Activated CD4-positive, alpha-beta T cell treated with anti-CD3 and anti-CD28 coated beads, Interleukin-2, Interleukin-4, amounts not matched to agents 100 ng/mL and 50 ng/mL, durations not matched to agents 16 hours and 8 hours (primary cell): ENCODE measurements at regions not wholly inside any gene's neighbourhood (a gene's known extent, or its start where the extent isn't known, plus 50 kb on each side); places are given as distances from the start of the nearest gene placed in this dataset.

Experiments
- DNase-seq: peaks from one replicate; pipeline ENCODE4 v3.0.0-alpha.2; 2020; ENCODE audit warnings: low spot score

DNA sequence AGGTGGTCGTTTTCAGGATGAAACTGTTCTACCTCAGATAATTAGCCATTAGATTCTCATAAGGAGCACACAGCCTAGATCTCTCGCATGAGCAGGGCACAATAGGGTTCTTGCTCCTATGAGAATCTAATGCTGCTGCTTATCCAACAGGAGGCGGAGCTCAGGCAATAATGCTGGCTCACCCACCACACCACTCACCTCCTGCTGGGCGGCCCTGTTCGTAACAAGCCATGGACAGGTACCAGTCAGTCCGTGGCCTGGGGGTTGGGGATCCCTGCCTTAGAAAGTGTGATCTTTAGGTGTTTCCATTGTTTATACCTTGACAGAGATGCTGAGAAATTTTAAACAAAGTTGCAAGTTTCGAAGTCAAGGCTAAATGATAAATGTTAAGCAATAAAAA lies 344.6 kb upstream of the HTR2A start:
- DNase-seq = no peak

DNA sequence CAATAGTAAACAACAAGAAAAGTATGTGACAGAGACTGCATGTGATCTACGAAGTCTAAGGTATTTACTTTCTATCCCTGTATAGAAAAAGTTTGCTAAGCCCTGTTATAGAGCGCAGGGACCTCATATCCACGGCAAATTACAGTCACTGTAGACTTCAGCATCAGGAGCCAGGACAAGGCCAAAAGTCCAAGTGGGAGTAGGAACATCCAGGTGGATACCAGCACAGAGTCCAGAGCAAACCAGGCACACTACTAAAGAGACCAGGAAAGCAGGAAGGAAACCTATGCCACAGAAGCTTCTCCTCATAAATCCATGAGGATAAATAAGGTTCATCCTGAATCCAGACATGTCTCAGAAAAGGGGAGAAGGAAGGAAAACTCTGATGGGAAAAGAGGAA lies 342.2 kb upstream of the HTR2A start:
- no peak for DNase-seq

DNA sequence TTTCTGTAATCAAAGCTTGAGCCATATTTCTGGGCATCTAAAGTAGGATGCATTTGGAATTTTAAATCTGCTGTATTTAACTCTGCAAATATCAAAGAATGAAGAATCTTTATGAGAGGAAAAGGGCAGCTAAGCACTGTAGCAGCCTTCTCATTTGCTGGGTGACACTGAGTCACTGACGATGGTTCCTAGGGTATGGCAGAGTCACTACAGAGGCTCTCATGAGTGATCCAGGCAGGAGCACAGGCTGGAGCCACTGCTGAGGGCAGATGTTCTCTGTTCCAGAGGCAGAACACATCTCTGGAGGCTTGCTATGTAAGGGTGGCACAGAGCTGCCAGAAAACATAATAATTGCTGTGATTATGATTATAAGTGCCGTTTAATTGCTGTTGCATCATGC lies 340.7 kb upstream of the HTR2A start:
- DNase-seq = no peak

DNA sequence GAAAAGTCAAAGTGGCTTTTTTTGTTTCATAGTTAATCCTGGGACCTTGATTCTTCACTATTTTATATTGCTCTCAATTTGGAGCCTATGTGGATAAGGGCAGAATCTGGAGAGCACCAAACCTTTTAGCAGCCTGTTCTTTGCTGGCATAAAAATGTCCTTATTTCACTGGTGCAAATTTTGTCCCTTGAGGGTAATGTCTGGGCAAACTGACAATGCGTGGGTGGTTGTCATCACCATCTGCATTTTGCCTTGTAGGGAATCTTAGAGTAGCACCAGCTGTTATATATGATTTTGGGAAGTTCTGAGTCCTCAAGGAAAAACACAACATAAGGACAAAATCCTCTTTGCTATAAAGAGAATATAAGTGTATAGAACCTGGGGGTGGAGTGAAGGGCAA lies 336.9 kb upstream of the HTR2A start:
- no peak for DNase-seq

DNA sequence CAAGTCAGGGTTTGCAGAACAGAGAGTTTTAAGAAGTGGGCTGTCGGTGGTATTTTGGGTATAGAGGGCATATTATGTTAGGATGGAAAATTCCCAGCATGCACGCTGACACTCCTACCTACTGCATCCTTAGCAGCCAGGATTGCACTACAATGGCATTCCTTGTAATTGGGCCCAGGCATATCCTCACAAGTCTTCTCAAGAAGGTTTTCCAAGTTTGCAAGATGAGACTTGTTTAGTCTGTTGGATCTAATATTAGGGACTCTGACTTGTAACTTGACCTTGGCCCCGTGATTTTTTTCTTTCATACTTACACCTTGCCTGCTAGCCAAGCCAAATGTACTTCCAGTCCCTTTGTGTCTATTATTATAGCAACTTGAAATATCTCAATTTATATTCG lies 335.7 kb upstream of the HTR2A start:
- DNase-seq = no peak

DNA sequence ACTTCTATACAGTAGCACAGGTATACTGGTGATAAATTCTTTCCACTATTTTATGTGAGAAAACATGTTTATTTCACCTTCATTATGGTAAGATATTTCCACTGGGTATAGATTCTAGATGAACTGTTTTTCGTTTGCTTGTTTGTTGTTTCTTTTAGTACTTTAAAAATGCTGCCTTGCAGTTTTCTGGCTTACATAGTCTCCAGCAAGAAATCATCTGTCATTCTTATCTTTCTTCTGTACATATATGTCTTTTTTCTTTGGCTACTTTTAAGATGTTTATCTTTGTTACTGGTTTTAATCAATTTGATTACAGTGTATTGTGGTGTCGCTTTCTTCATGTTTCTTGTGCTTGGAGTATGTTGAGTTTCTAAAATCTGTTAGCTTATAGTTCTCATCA lies 333.3 kb upstream of the HTR2A start:
- DNase-seq = no peak

DNA sequence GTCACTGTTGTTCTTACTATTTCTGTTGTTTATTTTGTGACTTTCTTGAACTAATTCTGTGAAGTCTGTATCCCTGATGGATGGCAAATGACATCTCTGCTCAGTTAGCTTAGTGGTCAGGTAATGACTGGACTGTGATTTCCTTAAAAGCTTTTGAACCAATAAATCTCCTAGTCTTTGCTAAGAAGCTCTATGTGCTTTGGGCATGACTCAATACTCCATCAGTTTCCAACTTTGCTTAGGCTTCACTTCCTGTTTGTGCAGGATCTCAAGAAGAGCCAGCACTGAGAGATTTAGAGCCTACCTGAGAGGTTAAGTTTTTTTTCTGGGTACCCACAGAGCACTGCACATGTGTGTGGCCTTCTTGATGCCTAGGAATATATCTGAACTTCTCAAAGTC lies 329.7 kb upstream of the HTR2A start:
- no peak for DNase-seq

DNA sequence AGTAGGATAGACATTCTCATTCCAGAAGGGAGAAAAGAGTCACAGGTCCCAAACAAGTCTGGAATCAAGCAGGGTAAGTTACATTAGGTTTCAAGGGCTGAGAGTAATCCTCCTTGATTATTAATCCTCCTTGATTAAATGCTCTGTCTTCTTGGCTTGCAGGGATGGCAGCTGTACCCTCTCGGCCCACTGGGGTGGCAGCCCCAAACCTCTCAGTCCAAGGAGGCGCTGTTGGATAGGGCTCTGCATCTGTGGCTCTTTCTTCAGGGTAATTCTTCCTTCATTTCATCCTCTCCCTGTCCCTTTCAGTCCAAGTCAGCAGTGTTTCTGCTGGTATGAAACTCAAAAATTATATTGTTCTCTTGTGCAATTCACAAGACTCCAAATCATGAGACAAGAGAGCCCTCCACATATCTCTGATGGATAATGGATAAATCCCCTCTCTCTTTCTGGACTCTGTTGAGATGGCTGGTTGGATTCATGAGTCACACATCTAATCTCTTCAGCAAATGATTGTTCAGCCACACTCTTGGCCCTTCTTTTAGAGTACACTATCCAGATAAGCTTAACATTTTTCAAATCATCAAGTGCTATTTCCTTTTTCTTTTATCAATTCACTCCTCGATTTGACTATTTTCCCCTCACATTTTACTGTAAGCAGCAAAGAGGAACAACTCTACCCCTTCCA lies 323.7 kb upstream of the HTR2A start:
- no peak for DNase-seq

DNA sequence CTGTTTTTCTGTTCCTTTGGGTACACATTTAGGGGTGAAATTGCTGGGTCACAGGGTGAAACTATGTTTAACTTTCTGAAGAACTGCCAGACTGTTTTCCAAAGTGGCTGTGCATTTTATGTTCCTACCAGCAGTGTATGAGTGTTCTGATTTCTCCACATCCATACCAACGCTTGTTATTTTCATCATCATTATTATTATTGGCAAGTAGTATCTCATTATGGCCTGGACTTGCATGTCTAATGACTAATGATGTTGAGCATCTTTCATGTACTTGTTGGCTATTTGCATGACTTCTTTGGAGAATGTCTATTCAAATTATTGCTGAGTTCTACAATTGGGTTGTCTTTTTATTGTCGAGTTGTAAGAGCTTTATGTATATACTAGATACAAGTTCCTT lies 321.8 kb upstream of the HTR2A start:
- DNase-seq = no peak

DNA sequence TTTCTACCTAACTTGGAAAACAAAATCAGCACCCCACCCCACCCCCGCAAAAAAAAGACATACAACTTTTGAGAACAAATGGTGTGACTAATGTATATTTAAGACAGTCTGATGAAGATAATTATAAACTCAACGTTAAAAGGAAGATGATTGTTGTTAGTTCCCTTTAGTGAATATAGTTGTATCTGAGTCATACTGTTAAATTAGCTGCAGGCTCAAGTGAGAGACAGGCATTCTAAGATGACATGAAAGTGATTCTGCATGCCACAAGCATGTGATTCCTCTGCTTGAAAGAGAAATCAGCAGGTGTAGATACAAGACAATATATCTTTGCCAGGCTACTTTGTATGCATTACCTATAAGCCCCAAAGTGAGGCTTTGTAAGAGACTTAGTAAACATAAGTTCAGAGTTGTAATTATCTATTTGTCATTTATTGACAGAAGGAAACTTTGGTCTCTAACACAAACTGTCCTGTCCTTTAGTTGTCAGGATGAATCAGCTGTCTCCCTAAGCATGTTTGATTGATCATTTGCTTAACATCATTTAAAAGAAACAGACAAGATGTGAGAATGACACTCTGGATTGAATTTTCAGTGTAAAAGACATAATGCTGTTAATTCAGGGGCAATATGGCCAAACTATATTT lies 319.4 kb upstream of the HTR2A start:
- DNase-seq = no peak

DNA sequence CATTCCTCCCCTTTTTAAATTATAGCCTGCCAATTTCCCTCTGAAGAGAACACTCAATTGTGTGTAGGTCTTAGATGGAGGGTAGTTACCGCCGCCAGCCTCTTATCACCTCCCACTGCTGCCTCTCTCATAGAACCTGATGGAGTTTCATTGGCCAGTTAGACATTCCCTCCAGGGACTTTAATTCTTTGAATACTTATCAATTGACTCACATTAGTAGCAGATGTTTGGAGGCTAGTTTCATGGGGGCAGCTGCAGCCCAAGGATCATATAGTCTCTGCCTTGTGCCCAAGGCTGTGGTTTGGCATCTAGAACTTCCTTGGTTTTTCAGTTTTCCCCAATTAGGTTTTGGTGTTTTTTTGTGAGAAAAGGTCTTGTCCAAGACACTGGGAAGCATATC lies 318.9 kb upstream of the HTR2A start:
- no peak for DNase-seq

DNA sequence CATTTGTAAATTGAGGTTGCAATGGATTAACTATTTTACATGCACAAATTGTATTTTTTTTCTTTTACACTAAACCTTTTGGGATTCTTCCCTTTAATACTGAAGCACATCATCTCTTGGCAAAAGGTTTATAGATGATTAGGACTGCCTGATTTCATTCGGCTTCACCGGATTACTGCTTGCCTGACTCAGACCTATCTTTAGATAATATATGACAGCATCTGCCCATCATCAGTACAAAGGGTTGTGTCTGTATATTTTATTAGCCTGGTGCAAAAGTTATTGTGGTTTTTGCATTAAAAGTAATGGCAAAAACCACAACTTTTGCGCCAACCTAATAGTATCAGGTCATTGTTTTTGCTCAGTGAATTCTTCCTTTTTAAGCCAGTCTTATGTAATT lies 316.2 kb upstream of the HTR2A start:
- no peak for DNase-seq

DNA sequence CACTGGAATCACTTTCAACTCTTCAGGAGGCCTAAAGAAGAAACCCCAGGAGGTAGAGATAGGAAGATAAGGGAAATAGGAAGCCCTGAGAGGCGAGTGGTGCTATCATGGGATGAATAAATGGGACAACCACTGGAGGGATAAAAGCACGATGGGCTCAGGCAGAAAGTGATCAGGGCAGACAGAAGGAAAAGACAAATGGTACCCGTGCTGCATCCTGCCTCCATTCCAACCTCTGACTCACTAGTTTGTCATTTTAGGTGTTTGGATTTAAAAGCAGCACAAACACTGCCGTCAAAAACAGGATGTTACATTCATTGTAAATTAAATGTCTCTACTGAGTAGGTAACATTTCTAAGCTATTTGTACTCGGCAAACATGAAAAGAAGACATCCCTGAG lies 314.3 kb upstream of the HTR2A start:
- no peak for DNase-seq

DNA sequence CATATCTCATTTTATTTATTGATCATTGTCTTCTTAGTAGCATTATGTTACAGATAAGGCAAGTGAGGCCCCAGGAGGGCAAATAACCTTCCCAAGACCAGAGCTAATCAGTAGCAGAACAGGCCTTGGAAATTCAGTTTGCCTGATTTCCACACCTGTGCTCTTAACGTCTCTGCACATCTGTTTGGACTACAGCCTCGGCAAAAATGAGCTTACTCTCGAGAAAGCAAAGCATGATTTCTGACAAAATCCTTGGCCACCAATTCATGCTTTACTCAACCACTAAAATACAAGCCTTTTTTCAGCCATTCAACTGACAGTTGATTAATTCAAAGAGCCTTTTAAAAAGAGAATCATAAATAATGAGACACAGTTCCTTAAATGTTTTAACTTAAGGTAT lies 309.3 kb upstream of the HTR2A start:
- no peak for DNase-seq

DNA sequence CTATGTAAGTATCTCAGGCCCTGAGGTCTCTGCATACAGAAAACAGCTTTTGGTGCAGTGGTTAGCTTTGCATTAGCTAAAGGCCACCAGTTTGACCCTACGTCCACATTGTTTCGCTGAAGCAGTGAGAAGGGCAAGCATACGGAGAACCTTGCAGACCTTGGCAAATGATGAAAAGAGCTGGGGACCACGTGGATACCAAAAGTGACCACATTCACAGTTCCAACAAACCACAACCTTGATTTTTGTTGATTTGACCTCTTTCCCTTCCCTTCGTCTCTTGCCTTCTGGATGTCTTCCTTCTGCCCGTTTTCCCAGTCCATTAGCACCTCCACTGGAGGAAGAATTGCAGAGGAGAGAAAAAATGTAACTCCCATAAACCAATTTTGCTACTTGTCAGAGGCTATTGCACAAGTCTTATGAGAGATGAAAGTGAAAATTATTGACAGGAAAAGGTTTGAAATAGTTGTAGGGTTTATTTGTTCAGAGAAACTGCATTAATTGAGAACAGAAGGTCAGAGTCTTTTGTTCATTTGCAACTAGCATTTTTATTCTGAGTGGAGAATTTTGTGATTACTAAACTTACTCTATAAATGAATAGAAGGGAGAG lies 293.9 kb upstream of the HTR2A start:
- DNase-seq = no peak

DNA sequence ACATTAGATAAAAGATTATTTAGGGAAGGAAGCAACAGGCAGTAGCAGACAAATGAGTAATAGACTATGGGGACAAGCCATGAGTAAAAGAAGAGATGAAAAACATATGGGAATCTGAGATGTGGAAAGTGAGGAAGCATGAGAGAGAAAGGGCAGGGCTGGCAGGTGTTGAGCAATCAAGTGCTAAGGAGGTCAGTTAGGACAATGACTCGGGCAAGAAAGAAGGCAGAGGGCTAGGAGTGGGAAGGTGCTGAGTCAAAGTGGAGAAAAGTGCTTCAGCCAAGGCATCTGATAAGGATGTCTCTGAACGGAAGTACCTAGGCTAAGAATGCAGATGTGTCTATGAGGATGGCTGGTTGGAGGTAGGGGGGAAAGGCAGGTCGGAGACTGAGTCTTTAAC lies 291.9 kb upstream of the HTR2A start:
- no peak for DNase-seq

DNA sequence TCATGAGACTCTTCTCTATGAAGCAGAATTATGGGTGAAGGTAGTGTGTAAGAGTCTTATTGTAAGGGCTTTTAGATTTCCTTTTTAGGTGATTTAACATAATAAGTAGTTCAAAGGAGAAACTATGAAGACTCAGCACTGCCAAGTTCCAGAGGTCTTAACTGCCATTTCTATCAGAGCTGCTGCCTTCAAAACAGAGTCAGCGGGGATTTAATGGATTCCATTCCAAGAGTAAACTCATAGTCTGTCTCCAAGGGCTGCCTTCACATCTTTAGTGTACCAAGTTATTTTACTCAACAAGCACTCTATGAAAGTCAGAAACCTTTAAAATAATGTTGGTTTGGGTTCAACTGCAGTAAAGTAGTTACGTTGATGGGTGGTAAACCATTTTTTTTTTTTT lies 289.6 kb upstream of the HTR2A start:
- DNase-seq = no peak

DNA sequence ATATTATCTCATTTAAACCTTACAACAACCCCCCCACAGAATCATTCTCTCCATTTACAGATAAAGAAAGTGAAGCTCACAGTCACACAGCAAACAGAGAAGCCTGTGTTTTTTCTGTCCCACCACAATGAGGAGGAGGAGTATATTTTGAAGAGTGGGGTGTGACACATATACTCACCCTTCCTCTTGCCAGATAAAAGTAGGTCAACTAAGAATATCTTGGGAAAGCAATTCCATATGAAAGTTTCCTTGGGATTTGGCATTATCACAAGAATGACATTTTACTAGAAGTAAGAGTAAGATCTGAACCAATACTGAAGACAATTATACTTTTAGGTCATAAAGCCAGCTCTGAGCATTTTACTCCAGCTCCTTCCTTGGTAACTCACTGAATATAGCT lies 287.5 kb upstream of the HTR2A start:
- DNase-seq = no peak

DNA sequence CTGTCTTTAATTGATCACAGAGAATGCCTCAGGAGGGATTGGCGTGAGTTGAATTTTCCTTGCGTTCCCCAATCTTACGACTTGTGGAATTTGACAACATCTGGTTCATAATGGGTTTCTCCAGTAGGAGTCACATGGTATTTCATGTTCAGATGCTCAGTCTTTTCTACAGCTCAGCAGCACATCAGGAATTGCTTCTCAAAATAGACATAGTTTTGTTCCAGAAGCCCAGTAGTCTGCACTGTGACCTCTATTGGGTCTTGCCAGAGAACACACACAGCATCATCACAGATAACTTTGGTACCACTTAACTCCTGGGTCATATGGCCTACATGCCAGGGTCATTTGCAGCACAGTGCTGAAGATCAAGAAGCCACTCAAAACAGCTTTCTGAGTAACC lies 282.5 kb upstream of the HTR2A start:
- DNase-seq = no peak

DNA sequence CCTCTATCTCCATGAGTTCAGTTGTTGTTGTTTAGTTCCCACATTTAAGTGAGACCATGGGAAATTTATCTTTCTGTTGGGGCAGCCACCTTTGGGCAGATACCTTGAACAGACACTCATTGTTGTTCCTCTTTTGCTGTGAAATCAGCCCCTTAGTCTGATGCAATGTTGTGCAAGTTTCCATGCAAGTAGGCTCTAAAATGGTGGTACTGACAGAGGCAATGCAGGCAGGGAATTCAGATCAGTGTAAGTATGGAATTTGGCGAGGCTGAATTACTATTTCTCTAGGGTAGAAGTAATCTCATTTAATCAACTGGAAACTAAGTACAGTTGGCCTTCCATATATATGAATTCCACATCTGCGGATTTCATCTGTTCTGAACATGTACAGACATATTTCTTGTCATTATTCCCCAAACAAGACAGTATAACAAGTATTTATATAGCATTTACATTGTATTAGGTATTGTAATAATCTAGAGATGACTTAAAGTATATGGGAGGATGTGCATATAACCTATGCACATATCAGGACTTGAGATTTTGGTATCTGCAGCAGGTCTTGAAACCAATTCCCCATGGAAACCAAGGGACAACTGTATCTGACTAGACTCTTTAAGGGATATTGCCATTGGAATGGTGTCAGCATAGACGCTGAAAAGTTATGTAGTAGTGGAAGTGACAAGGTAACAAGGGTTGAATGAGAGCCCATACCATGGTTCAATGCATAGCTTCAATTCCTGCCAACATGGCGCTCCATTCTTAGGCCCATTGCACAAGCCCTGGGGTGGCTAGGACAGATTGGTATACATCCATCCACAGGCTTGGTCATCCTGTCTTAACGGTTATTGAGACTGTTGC lies 281.5 kb upstream of the HTR2A start:
- DNase-seq = no peak

DNA sequence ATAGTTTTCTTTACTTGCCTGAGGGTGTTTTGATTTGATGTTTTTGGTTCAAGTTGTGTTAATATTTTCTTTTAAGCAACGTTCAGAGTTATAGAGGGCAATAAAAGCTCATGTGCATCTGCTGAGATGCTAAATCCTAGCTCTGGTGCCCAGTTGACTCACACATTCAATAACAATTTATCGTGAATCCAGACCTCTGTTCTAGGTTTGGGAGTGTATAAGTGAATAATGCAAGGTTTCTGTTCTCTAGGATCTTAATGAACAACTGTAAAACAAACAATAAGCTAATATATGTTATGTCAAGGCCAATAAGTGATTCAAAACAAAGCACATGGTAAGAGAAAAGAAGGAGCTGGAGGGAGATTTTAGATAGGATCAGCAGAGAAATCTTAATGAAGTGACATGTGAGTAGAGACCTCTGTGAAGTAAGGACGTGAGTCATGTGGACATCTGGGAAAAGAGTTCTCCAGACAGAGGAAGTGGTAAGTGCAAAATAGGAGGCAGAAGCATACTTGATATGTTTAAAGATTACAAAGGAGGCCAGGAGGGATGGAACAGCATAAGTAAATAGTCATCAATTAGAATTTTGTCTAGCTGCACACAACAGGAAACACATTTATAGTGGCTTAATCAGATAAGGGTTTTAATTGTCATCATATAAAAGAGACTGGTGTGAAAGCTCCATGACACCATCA lies 278.5 kb upstream of the HTR2A start:
- DNase-seq = no peak

DNA sequence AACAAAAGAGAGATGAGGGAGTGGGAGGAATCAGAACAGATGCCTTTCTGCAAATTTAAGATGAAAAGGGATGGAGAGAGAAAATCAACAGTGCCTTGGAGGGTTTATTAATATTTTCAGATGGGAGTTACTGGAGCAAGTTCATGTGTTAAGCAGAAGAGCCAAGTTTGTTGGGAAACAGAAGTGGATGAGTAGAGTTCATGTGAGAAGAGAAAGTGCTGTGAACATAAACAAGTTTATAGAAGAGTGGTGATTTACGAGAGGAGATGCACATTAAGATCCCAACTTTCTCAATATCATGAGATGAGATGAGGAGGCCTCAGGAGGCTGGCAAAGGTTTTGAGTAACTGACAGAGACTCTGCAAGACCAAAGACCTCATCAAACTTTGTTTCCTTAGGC lies 274.1 kb upstream of the HTR2A start:
- DNase-seq = no peak
